Spleen (tissue), 7 donors: ENCODE measurements at regions not wholly inside any gene's neighbourhood (a gene's known extent, or its start where the extent isn't known, plus 50 kb on each side); places are given as distances from the start of the nearest gene placed in this dataset.

Source experiments
- CTCF ChIP-seq, 11 experiments: fragments of 200-600 bp in 7 of 11; fragments of 450-650 bp in 4 of 11; sonication (generic) in 4 of 11; IDR thresholded peaks in 8 of 11; conservative IDR thresholded peaks in 3 of 11; 1 replicate in 7 of 11; 2 replicates in 4 of 11; pipeline versions ENCODE4 v1.4.0 to v1.8.0; 2016 to 2021; ENCODE audit warnings: antibody characterized with exemption in 11 of 11, inconsistent platforms in 4 of 11, mild to moderate bottlenecking in 1 of 11
- POLR2AphosphoS5 ChIP-seq, 3 donors: sonication (generic); formaldehyde crosslinking; IDR thresholded peaks; one replicate each; pipeline ENCODE4 v1.5.1; 2017; ENCODE audit warnings: antibody characterized with exemption in 3 of 3
- donor health status: DM: no; HTN: no; CAD: no; lungs with moderate emphysema.
- donor health status: DM: no; HTN: no; CAD: no.
- donor health status: DM: no; HTN: no; CAD: no.

GRCh38 chr4:30868111-30868895 is 148.1 kb downstream of the PCDH7 start:
- no peak for TF ChIP-seq CTCF (IDR thresholded peaks at IDR 0.05 in 8 of 11, conservative IDR thresholded peaks at IDR 0.05 in 3 of 11)
- no peak for TF ChIP-seq POLR2AphosphoS5 (IDR thresholded peaks at IDR 0.05)
